Ishikawa (cell line): ENCODE measurements at regions not wholly inside any gene's neighbourhood (a gene's known extent, or its start where the extent isn't known, plus 50 kb on each side); places are given as distances from the start of the nearest gene placed in this dataset.

ENCODE experiments used
- CEBPB ChIP-seq: IDR thresholded peaks from 2 replicates; pipeline ENCODE4 v1.6.1; 2012
- CREB1 ChIP-seq: IDR thresholded peaks from 2 replicates; pipeline ENCODE4 v1.6.1; 2012; ENCODE audit warnings: low read depth
- EGR1 ChIP-seq: IDR thresholded peaks from 2 replicates; pipeline ENCODE4 v1.6.1; 2012
- EP300 ChIP-seq: IDR thresholded peaks from 2 replicates; pipeline ENCODE4 v1.6.1; 2012; ENCODE audit warnings: borderline replicate concordance
- FOXM1 ChIP-seq: IDR thresholded peaks from 2 replicates; pipeline ENCODE4 v1.6.1; 2012; ENCODE audit warnings: low read depth, borderline replicate concordance
- NFIC ChIP-seq: IDR thresholded peaks from 2 replicates; pipeline ENCODE4 v1.6.1; 2012
- RAD21 ChIP-seq: IDR thresholded peaks from 2 replicates; pipeline ENCODE4 v1.6.1; 2012; ENCODE audit warnings: low read depth
- TAF1 ChIP-seq: IDR thresholded peaks from 2 replicates; pipeline ENCODE4 v1.6.1; 2012; ENCODE audit warnings: low read depth, mild to moderate bottlenecking
- TCF12 ChIP-seq: IDR thresholded peaks from 2 replicates; pipeline ENCODE4 v1.6.1; 2012; ENCODE audit warnings: low read depth
- TEAD4 ChIP-seq: IDR thresholded peaks from 2 replicates; pipeline ENCODE4 v1.6.1; 2012
- YY1 ChIP-seq: IDR thresholded peaks from 2 replicates; pipeline ENCODE4 v1.6.1; 2012; ENCODE audit warnings: low read depth
- ZBTB7A ChIP-seq: IDR thresholded peaks from 2 replicates; pipeline ENCODE4 v1.6.1; 2012; ENCODE audit warnings: low read depth
- TF ChIP-seq, protein P1 (sequence below): IDR thresholded peaks from 2 replicates; pipeline ENCODE4 v1.6.1; 2012; ENCODE audit warnings: low read depth, mild to moderate bottlenecking
- TF ChIP-seq, protein P2 (sequence below): IDR thresholded peaks from 2 replicates; pipeline ENCODE4 v1.6.1; 2012
- TF ChIP-seq, protein P3 (sequence below): IDR thresholded peaks from 2 replicates; pipeline ENCODE4 v1.6.1; 2012

DNA sequence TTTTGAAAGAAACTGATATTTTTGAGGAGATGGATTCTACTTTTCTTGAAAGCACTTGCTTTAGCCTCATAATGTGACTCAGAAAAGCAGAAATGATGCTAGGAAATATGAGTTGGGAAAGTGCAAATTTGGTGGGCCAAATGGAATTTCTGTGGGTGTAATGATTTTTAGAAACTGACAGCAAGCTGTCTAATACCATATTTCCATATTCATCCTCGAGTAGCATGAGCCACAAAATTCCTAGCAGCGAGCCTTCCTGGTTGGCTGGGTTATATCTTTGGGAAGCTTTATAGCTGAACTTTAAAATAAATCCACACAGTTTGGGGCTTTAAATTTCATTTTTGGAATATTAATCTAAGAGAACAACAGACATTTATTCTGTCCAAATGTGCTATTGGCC, 190.0 kb downstream of the DSC3 start:
- TF ChIP-seq NFIC, result no peak

DNA sequence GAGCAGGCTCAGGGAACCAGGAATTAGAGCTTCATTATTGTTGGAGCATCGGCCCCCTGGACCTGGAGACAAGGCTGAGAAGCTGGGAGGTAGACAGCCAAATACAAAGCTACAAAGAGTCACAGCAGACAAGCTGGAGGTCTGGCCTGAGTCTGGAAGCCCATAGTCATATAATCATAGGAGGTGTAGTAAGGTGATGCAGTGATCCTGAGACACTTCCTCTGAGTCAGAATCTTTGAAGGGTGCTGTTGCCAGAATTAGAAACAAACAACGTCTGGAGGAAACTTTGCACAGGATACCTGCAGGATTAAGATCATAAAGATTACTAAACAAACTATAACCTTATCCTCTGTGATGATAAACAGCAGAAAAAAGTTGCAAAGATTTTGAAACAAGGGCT, 213.8 kb downstream of the DSC3 start:
- TF ChIP-seq EGR1 (no peak), TAF1 (no peak), EP300 (no peak)

DNA sequence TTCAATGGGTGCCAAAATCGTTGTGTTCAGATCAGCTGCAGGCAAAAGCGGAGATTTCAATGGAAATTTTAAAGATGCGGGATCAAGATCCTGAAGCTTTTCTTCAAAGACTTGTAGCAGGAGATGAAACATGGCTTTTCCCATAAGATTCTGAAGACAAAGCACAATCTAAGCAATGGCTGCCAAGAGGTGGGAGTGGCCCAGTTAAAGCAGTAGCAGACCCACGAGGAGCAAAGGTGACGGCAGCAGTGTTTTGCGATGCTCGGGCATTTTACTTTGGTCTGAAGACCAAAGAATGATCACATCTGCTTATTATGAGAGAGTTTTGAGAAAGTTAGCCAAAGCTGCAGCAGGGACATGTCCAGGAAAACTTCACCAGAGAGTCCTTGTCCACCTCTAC, 222.9 kb downstream of the DSC3 start:
- TF ChIP-seq, protein P1, sequence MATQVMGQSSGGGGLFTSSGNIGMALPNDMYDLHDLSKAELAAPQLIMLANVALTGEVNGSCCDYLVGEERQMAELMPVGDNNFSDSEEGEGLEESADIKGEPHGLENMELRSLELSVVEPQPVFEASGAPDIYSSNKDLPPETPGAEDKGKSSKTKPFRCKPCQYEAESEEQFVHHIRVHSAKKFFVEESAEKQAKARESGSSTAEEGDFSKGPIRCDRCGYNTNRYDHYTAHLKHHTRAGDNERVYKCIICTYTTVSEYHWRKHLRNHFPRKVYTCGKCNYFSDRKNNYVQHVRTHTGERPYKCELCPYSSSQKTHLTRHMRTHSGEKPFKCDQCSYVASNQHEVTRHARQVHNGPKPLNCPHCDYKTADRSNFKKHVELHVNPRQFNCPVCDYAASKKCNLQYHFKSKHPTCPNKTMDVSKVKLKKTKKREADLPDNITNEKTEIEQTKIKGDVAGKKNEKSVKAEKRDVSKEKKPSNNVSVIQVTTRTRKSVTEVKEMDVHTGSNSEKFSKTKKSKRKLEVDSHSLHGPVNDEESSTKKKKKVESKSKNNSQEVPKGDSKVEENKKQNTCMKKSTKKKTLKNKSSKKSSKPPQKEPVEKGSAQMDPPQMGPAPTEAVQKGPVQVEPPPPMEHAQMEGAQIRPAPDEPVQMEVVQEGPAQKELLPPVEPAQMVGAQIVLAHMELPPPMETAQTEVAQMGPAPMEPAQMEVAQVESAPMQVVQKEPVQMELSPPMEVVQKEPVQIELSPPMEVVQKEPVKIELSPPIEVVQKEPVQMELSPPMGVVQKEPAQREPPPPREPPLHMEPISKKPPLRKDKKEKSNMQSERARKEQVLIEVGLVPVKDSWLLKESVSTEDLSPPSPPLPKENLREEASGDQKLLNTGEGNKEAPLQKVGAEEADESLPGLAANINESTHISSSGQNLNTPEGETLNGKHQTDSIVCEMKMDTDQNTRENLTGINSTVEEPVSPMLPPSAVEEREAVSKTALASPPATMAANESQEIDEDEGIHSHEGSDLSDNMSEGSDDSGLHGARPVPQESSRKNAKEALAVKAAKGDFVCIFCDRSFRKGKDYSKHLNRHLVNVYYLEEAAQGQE, result no peak
- TF ChIP-seq TAF1 (no peak), RAD21 (no peak), FOXM1 (no peak), CEBPB (no peak)

DNA sequence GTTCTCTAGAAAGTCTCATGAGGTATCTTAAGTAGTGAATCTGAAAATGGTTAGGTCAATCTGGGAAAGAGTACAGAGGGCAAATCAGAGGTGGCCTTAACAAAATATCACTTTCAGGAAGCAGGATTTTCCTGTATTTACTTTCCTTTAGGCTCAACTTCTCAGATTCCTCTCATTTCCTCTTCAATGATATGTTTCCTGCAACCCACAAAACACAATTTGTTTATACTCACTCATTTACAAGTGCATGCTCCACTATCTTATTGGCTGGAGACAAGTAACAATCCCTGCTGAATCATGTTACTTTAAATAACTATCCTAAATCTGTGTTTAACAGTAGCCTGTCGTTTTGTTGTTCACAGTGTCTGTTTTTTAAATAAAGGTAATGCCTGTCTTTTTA, 228.1 kb downstream of the DSC3 start:
- TF ChIP-seq NFIC, result no peak
- TF ChIP-seq YY1, result no peak
- TF ChIP-seq TAF1, result no peak
- TF ChIP-seq, protein P2, sequence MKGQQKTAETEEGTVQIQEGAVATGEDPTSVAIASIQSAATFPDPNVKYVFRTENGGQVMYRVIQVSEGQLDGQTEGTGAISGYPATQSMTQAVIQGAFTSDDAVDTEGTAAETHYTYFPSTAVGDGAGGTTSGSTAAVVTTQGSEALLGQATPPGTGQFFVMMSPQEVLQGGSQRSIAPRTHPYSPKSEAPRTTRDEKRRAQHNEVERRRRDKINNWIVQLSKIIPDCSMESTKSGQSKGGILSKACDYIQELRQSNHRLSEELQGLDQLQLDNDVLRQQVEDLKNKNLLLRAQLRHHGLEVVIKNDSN, result no peak
- no peak for TF ChIP-seq TCF12
- no peak for TF ChIP-seq EGR1
- TF ChIP-seq RAD21, result no peak
- TF ChIP-seq ZBTB7A, result no peak
- no peak for TF ChIP-seq FOXM1
- TF ChIP-seq CREB1, result no peak
- no peak for TF ChIP-seq EP300
- TF ChIP-seq, protein P1, result no peak
- TF ChIP-seq CEBPB, result no peak
- TF ChIP-seq, protein P3, sequence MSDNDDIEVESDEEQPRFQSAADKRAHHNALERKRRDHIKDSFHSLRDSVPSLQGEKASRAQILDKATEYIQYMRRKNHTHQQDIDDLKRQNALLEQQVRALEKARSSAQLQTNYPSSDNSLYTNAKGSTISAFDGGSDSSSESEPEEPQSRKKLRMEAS, result no peak
- no peak for TF ChIP-seq TEAD4

DNA sequence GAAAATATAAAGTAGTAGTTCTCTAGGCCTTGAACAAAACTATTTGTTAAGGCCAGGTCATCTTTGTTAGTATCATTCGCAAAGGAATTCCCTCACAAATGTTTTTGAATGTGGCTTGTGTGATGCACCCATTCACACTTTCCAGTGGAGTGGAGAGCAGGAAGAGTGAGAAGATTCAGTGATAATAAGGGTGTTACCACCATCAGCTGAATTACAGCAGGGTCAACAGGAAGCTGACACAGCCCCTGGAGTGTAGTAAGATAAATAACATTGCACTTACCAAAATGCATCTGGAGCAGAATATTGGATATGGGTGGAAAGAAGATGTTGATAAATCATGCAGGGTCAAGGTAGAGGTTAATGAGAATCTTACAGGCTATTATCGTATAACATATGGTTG, 231.0 kb downstream of the DSC3 start:
- TF ChIP-seq, protein P3, result no peak
- TF ChIP-seq, protein P1, result no peak
- TF ChIP-seq CEBPB, result no peak

DNA sequence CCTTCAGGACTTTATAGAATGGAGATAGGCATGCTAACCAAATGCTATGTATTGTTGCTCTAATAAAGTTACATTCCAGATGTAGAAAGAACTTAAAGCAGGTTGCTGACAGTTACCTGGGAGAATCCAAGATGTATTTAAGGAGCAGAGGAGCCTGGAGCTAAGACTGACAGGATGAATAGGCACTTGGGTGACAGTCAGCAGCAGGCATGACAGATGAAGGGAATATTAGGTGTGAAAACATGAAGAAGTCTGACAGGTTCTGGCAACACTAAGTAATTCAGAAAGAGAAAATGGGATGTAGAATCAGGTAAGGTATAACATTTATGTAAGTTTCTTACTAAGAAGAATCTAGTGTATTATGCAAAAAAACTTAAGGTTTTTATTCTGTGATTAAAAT, 232.0 kb downstream of the DSC3 start:
- TF ChIP-seq CREB1, result no peak
- TF ChIP-seq NFIC, result no peak
- no peak for TF ChIP-seq TAF1
- TF ChIP-seq EP300, result no peak
- TF ChIP-seq, protein P3, result no peak
- no peak for TF ChIP-seq YY1
- no peak for TF ChIP-seq RAD21
- TF ChIP-seq, protein P2, result no peak
- TF ChIP-seq, protein P1, result no peak
- no peak for TF ChIP-seq EGR1
- no peak for TF ChIP-seq FOXM1
- TF ChIP-seq ZBTB7A, result no peak
- TF ChIP-seq CEBPB, result no peak
- no peak for TF ChIP-seq TEAD4
- TF ChIP-seq TCF12, result no peak
